GM23248 (cell line): ENCODE measurements at regions not wholly inside any gene's neighbourhood (a gene's known extent, or its start where the extent isn't known, plus 50 kb on each side); places are given as distances from the start of the nearest gene placed in this dataset.

Experiments used
- EZH2 ChIP-seq: fragments of 200-600 bp; sonication (generic); IDR thresholded peaks from 2 replicates; pipeline ENCODE4 v1.6.1; 2018; ENCODE audit warnings: antibody characterized with exemption, mild to moderate bottlenecking; ENCODE audit not compliant: insufficient read depth, poor library complexity, severe bottlenecking
- EZH2phosphoT487 ChIP-seq: fragments of 200-600 bp; sonication (generic); IDR thresholded peaks from 2 replicates; pipeline ENCODE4 v1.6.1; 2018; ENCODE audit warnings: antibody characterized with exemption, moderate library complexity, mild to moderate bottlenecking, low read depth; ENCODE audit not compliant: insufficient read depth

DNA sequence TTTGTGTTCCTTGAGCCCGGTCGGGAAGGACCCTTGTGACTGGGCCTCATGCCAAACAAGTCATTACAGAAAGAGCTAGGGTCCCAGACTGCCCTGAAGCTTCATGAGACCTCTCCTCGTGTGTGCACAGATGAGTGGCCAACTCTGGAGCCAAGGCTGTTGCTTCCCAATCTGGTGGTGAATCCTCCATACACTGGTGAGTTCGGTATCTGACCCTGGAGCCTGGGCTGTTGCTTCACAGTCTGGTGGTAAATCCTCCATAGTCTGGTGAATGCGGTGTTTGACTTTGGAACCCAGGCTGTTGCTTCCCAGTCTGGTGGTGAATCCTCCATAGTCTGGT, 737.8 kb downstream of the MATN1 start:
- TF ChIP-seq EZH2phosphoT487, result no peak
- TF ChIP-seq EZH2, result no peak
